ENCODE measurements at regions not wholly inside any gene's neighbourhood (a gene's known extent, or its start where the extent isn't known, plus 50 kb on each side); places are given as distances from the start of the nearest gene placed in this dataset.

- peaks cover 3% of the 10 kb centered on the region for H3K27me3 ChIP-seq (ENCODE audit: insufficient read depth, low read length)
- H3K4me2 ChIP-seq (ENCODE audit: insufficient read depth, low read length): no peak overlapping the region
- DNase-seq (ENCODE audit: insufficient read length, low spot score, missing footprints): no peak
- no peak overlapping the region for H2AFZ ChIP-seq (ENCODE audit: low read length)
- no peak for TF ChIP-seq CTCF (IDR thresholded peaks at IDR 0.05; ENCODE audit: extremely low read depth, low read depth, low read length)
- no peaks in the 10 kb centered on the region for H3K4me1 ChIP-seq (ENCODE audit: insufficient read depth, low read length)
- no peaks in the 10 kb centered on the region for H3K9me3 ChIP-seq (ENCODE audit: low read depth, low read length)
- H3K79me2 ChIP-seq (ENCODE audit: insufficient read depth, low read length): no peaks in the 10 kb centered on the region
- no peak overlapping the region for H3K27ac ChIP-seq (ENCODE audit: low read depth, low read length)
- no peak overlapping the region for H3K4me3 ChIP-seq (ENCODE audit: insufficient read depth, low read length)
- H3K36me3 ChIP-seq (ENCODE audit: insufficient read depth, low read length): no peaks in the 10 kb centered on the region
- no peaks in the 10 kb centered on the region for H4K20me1 ChIP-seq (ENCODE audit: insufficient read depth, low read length)
Observed at GRCh38 chr4:26132858-26133257, 188.0 kb upstream of the RBPJ start.

- no peak overlapping the region for H3K27ac ChIP-seq (ENCODE audit: low read depth, low read length)
- H3K4me3 ChIP-seq (ENCODE audit: insufficient read depth, low read length): no peak overlapping the region
- H4K20me1 ChIP-seq (ENCODE audit: insufficient read depth, low read length): no peaks in the 10 kb centered on the region
- no peak for TF ChIP-seq CTCF (IDR thresholded peaks at IDR 0.05; ENCODE audit: extremely low read depth, low read depth, low read length)
- peaks cover 3% of the 10 kb centered on the region for H3K27me3 ChIP-seq (ENCODE audit: insufficient read depth, low read length)
- no peaks in the 10 kb centered on the region for H3K79me2 ChIP-seq (ENCODE audit: insufficient read depth, low read length)
- H3K4me1 ChIP-seq (ENCODE audit: insufficient read depth, low read length): no peaks in the 10 kb centered on the region
- H3K4me2 ChIP-seq (ENCODE audit: insufficient read depth, low read length): no peak overlapping the region
- no peak for DNase-seq (ENCODE audit: insufficient read length, low spot score, missing footprints)
- H3K36me3 ChIP-seq (ENCODE audit: insufficient read depth, low read length): no peaks in the 10 kb centered on the region
- no peaks in the 10 kb centered on the region for H3K9me3 ChIP-seq (ENCODE audit: low read depth, low read length)
- no peak overlapping the region for H2AFZ ChIP-seq (ENCODE audit: low read length)
Observed at GRCh38 chr4:26133840-26134239, 187.0 kb upstream of the RBPJ start.

- Histone ChIP-seq H3K9me3 (ENCODE audit: low read depth, low read length) (no peaks in the 10 kb centered on the region), H4K20me1 (ENCODE audit: insufficient read depth, low read length) (no peaks in the 10 kb centered on the region), H3K4me3 (ENCODE audit: insufficient read depth, low read length) (no peak overlapping the region), H3K79me2 (ENCODE audit: insufficient read depth, low read length) (no peaks in the 10 kb centered on the region), H3K27me3 (ENCODE audit: insufficient read depth, low read length) (peaks cover 3% of the 10 kb centered on the region), H3K4me2 (ENCODE audit: insufficient read depth, low read length) (no peak overlapping the region), H3K36me3 (ENCODE audit: insufficient read depth, low read length) (no peaks in the 10 kb centered on the region), H2AFZ (ENCODE audit: low read length) (no peak overlapping the region), H3K4me1 (ENCODE audit: insufficient read depth, low read length) (peaks cover 11% of the 10 kb centered on the region), H3K27ac (ENCODE audit: low read depth, low read length) (no peak overlapping the region)
- DNase-seq (ENCODE audit: insufficient read length, low spot score, missing footprints): no peak
- TF ChIP-seq CTCF (IDR thresholded peaks at IDR 0.05; ENCODE audit: extremely low read depth, low read depth, low read length): no peak
Observed at GRCh38 chr4:26135331-26135730, 185.5 kb upstream of the RBPJ start.

GRCh38 chr4:26136615-26137014 is 184.2 kb upstream of the RBPJ start:
- H3K4me1 ChIP-seq (ENCODE audit: insufficient read depth, low read length): peaks cover 21% of the 10 kb centered on the region
- DNase-seq (ENCODE audit: insufficient read length, low spot score, missing footprints): no peak
- TF ChIP-seq CTCF (IDR thresholded peaks at IDR 0.05; ENCODE audit: extremely low read depth, low read depth, low read length): no peak
- H4K20me1 ChIP-seq (ENCODE audit: insufficient read depth, low read length): no peaks in the 10 kb centered on the region
- H3K79me2 ChIP-seq (ENCODE audit: insufficient read depth, low read length): no peaks in the 10 kb centered on the region
- H3K4me3 ChIP-seq (ENCODE audit: insufficient read depth, low read length): no peak overlapping the region
- H3K9me3 ChIP-seq (ENCODE audit: low read depth, low read length): no peaks in the 10 kb centered on the region
- H3K27ac ChIP-seq (ENCODE audit: low read depth, low read length): no peak overlapping the region
- H2AFZ ChIP-seq (ENCODE audit: low read length): no peak overlapping the region
- peaks cover 3% of the 10 kb centered on the region for H3K27me3 ChIP-seq (ENCODE audit: insufficient read depth, low read length)
- no peak overlapping the region for H3K4me2 ChIP-seq (ENCODE audit: insufficient read depth, low read length)
- H3K36me3 ChIP-seq (ENCODE audit: insufficient read depth, low read length): no peaks in the 10 kb centered on the region
